Coronary artery (tissue), 2 donors: ENCODE measurements at regions not wholly inside any gene's neighbourhood (a gene's known extent, or its start where the extent isn't known, plus 50 kb on each side); places are given as distances from the start of the nearest gene placed in this dataset.

ENCODE experiments used
- DNase-seq: peaks from one replicate; pipeline ENCODE4 v3.0.0-alpha.2; 2017; ENCODE audit warnings: low spot score
- H3K27ac ChIP-seq, 2 donors: fragments of 200-600 bp; sonication (generic); one replicate each; pipeline ENCODE4 v1.5.1; 2016 to 2019
- H3K4me3 ChIP-seq: fragments of 200-600 bp; sonication (generic); 2 replicates; pipeline ENCODE4 v1.5.1; 2016; ENCODE audit warnings: mild to moderate bottlenecking, moderate library complexity
- CTCF ChIP-seq: fragments of 200-600 bp; sonication (generic); IDR thresholded peaks from one replicate; pipeline ENCODE4 v1.5.1; 2019; ENCODE audit warnings: antibody characterized with exemption

- TF ChIP-seq CTCF, result no peak
- no peak overlapping the region for H3K4me3 ChIP-seq
- H3K27ac ChIP-seq, result no peak overlapping the region
- no peak for DNase-seq
Observed at GRCh38 chr7:63073286-63073685, 925.4 kb upstream of the ZNF722 start.

GRCh38 chr7:63073736-63074135 lies 924.9 kb upstream of the ZNF722 start:
- Histone ChIP-seq H3K27ac (no peak overlapping the region), H3K4me3 (no peak overlapping the region)
- no peak for TF ChIP-seq CTCF
- peak; percentile 56 for DNase-seq

GRCh38 chr7:63077841-63078240 lies 920.8 kb upstream of the ZNF722 start:
- TF ChIP-seq CTCF, result no peak
- H3K27ac ChIP-seq, result no peak overlapping the region
- H3K4me3 ChIP-seq, result no peak overlapping the region
- DNase-seq, result peak; percentile 33

- H3K4me3 ChIP-seq, result no peak overlapping the region
- peak; percentile 29 for DNase-seq
- no peak overlapping the region for H3K27ac ChIP-seq
- no peak for TF ChIP-seq CTCF
Observed at GRCh38 chr7:63080406-63080805, 918.2 kb upstream of the ZNF722 start.

- peak; percentile 58 for DNase-seq
- TF ChIP-seq CTCF, result no peak
- Histone ChIP-seq H3K4me3 (no peak overlapping the region), H3K27ac (no peak overlapping the region)
Observed at GRCh38 chr7:63080831-63081230, 917.8 kb upstream of the ZNF722 start.

GRCh38 chr7:63087575-63088190 lies 911.0 kb upstream of the ZNF722 start:
- no peak for TF ChIP-seq CTCF
- Histone ChIP-seq H3K4me3 (no peak overlapping the region), H3K27ac (no peak overlapping the region)

GRCh38 chr7:63092951-63093350 lies 905.7 kb upstream of the ZNF722 start:
- Histone ChIP-seq H3K4me3 (no peak overlapping the region), H3K27ac (no peak overlapping the region)
- no peak for TF ChIP-seq CTCF
- DNase-seq, result peak; percentile 35

More at GRCh38 chr7:63087575-63088190, 911.0 kb upstream of the ZNF722 start:
- DNase-seq, result no peak
